Fibroblast of skin of left biceps (primary cell): ENCODE measurements at regions not wholly inside any gene's neighbourhood (a gene's known extent, or its start where the extent isn't known, plus 50 kb on each side); places are given as distances from the start of the nearest gene placed in this dataset.
A peak's percentile ranks its signal among the peaks of the same experiment; 100 is the strongest.
"Not testable (repeated sequence)": the region's sequence is repeated elsewhere in the genome, so short reads cannot be mapped to it uniquely, and the experiment has no call there.

Experiments used
- DNase-seq, 2 experiments: peaks; one replicate each; pipeline ENCODE4 v3.0.0-alpha.2; 2013; ENCODE audit warnings: low read depth in 2 of 2

GRCh38 chr11:100531290-100531689, 155.8 kb upstream of the ARHGAP42 start:
- DNase-seq, result not testable (repeated sequence)

GRCh38 chr11:100536979-100537378, 150.1 kb upstream of the ARHGAP42 start:
- no peak for DNase-seq

- DNase-seq, result no peak
Observed at GRCh38 chr11:100543386-100543785, 143.7 kb upstream of the ARHGAP42 start.

DNA sequence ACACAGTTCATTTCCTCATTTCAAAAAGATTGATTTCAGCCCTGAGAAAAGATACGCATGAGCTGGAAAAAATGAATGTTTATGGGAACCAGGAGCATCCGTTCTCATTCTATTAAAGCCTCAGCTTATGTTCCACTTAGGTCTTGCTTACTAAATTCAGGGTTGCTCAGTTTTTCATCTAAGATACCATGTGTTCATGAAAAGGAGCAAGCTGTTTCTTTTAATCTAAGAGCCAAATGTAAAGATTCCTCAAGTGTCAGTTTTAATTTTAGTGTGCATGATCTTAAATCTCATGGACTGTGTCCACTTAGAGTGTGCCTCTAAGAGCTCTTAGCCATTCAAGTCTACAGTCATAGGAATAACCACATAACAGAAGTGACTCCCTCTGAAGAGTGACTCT, 141.5 kb upstream of the ARHGAP42 start:
- DNase-seq, result no peak

GRCh38 chr11:100545970-100546369, 141.1 kb upstream of the ARHGAP42 start:
- no peak for DNase-seq

- peak in 1 of 2 experiments; percentile 11 for DNase-seq
Observed at GRCh38 chr11:100546714-100547113, 140.4 kb upstream of the ARHGAP42 start.

DNA sequence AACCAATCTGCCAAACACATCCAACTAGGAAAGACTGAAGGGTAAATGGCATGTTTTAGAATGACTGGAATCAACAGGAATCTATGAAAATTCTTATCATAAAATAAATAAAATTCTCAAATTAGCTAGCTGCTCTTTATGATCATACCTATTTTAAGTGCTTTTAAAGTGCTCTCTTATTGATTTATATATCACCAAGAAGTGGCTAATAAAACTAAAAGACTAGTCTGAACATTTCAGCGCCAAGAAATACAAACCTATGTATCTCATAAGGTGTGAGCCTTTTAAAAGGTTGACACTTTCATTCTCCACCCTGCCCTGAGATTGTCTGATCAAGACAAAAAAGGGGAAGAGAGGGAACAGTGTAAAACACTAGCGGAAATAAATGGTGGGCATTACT, 136.8 kb upstream of the ARHGAP42 start:
- DNase-seq, result no peak

- DNase-seq, result no peak
Observed at GRCh38 chr11:100550912-100551632, 136.0 kb upstream of the ARHGAP42 start.

DNA sequence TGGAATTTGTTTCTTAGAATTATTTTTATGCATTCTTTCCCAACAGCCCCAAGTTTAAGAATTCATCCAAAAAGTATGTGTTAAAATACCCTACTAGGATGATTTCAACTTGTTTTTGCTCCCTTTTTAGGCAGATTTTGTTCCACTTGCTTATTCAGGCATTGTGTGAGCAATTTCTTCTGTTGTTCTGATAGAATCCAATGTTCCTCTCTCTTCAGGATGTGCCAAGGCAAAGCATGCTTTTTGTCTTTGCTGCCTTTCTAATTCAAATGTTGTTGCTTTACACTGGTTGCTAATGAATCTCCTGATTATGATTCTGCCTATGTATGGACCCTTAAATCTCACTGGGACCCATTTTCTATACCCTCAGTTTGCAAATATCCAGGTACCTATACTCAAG, 131.2 kb upstream of the ARHGAP42 start:
- DNase-seq, result no peak

DNA sequence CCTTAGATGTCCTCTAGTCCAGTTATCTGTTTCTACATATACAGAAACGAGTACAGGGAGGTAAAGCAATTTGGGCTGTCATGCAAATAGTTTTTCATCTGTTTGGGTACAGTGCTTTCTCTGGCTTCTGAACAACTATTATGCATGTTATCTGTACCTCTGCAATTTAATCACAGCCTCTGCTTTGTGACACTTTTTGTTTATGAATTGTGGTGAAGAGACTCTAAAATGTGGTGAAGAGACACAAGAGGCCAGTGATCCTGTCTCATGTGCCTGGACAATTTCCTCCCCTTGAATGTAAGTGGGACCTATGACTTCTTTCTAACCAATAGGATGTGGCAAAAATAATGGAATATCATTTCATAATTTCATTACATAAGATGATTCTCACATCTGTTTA, 130.3 kb upstream of the ARHGAP42 start:
- DNase-seq, result no peak

DNA sequence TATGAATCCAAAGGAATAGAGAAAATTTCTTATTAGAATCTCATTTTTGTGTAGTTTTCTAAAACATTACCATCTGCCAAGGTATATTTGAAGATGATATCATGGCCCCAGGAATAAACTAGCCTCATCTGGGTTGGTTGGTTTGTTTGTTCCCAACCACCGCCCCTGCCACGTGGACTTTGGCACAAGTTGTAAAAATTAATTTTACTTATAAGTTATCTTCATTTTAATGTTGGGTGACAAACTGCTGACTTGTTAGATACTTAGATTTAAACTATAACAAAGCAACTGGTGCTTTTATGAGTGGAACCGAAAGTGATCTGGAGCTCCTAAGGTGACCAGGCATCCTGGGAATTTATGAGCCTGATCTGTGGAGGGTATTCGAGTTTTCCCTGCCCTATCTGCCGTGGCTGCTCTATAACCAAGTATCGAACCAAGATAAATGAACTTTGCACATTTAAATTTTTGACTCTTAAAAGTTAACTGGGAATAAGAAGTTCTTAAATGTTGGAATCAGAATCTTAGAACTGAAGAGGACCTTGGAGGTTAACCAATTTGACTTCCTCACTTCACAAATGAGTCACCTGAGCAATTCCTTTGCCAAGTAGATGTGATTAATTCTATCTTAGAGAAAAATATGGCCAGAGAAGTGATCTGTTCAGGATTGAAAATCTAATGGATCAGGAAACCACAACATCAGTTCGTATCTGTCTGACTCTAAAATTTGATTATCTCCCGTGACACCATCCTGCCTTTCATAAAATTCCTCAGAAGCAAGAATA, 129.1 kb upstream of the ARHGAP42 start:
- peak in 1 of 2 experiments; percentile 24 for DNase-seq

- no peak for DNase-seq
Observed at GRCh38 chr11:100560606-100561005, 126.5 kb upstream of the ARHGAP42 start.

GRCh38 chr11:100561323-100561722, 125.8 kb upstream of the ARHGAP42 start:
- no peak for DNase-seq

DNA sequence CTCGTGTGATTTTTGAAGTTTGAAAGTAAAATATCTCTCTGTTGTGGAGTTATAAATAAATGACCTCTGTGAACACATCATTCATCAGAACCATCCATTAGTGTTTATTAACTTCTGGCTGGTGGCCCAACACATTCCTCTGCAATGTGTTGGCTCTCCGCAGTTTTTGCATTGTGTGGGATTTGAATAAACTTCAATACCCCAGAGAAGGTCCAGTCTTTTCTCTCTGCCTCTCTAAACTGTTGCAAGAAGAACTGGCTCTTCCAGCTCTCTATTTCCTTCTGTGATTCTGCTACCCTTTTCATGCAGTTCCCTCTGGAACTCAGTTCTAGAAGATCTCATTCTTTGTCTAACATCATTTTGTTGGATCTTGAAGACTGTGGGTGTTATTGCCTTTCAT, 125.0 kb upstream of the ARHGAP42 start:
- peak; percentile 76 to 77 for DNase-seq

DNA sequence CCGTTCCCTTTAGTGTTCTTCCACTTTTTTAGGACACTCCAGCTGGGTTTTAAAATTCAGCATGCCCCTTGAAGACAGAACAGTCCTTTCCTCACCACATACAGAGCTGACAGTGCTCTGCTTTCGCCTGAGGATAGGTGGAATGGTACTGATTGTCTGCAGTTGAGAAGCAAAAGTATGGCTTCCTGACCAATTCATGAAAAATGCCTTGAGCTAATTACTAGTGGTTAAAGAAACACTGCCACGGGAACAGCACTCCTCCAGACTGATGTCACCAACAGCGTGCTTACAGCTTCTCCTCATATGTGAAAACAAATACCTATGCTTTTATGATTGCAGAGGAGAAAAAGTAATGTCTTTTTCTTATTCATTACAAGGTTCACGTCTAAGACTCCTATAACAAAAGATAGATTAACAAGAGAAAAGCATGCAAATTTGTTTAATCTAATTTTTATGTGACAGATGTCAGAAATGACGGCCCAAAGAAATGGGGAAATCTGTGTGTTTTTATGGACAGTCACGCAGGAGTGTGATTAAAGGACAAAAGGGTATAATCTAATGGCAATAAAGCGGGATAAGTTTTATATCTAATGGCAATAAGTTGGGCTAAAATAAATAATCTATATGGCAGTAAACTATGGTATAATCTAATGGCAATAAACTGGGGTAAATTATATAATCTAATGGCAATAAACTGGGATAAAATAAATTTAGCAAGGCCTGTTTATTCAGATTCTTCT, 123.4 kb upstream of the ARHGAP42 start:
- DNase-seq, result peak in 1 of 2 experiments; percentile 15

DNA sequence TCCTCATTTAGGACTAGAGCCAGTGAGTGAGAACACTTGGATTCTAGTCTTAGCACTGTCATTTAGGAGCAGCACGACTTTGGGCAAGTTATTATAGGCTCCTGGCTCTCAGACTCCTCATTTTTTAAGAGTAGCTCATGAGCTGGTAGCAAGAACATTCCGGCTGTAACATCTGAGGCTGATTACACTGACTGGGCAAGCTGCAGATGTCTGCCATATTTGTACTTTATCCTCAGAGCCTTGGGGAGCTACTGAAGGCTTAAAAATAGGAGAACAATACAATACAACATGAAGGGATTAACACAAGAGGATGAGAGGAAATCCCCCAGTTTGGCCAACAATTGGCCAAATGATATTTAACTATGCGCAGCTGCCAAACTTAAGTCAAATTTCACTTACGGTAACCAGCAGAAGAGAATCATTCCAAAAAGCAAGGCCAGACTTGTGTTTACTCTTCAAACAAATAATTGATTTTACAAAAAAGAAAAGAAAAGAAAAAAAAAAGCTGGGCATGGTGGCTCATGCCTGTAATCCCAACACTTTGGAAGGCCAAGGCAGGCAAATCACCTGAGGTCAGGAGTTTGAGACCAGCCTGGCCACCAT, 113.1 kb upstream of the ARHGAP42 start:
- DNase-seq, result no peak

GRCh38 chr11:100574894-100575769, 112.0 kb upstream of the ARHGAP42 start:
- no peak for DNase-seq

DNA sequence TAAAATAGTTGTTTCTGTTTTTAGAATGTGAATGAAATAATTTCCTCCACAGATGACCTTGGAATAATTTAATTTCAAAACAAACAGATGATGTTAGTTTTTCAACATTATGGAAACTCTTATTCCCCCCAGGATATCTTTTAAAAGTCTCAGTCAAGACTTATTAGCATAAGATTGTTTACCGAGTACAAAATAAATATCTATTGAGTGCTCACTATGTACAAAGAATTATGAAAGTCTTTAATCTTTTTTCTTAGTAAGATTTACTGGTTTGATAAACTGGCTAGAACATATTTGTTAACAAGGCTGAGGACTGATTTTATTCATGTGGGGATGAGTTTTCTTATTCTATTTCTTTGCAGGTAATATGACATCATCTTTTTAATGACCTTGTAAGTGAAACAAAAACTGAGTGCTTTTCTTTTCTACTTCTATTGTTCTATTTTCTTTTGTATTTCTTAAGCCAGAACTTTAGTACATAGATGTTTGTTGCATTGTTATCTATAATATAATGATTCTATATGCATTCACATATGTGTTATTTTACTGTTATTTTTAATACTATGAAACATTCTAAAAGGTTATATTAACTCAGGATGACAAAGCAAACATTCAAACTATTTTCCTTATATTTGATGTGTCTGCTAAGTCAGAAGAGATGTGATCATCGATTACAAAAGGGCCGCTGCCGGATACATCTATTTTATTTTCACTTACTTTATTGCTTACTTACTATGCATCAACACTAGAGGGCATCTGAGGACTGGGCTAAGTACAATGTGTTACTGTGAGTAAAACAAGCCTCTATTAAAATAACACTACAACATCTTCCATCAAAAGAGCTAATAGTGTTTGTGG, 111.0 kb upstream of the ARHGAP42 start:
- peak in 1 of 2 experiments; percentile 23 for DNase-seq

- no peak for DNase-seq
Observed at GRCh38 chr11:100576718-100577021, 110.4 kb upstream of the ARHGAP42 start.

DNA sequence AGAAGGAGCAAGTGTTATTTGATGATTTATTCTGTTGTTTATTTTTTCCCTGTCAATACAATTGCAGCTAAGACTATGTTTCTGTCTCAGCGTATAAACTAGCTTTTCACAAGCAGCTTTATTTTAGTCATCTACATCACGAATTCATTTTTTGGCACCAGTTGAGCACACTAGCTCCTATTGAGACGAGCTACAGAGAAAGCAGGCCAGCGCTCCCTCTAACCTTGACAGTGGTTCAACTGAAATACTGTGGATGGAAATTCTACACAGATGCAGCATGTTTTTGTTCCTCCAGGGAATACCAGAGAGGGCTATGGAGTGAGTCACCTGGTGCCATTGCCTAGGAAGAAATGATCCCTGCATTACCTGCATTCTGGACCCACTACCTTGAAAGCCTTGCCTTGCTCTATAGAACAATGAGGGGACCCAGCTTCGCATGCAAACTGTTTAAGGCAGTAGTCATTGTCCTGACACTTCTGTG, 108.2 kb upstream of the ARHGAP42 start:
- peak in 1 of 2 experiments; percentile 10 for DNase-seq
